NCI-H82 treated with DMSO at 0.1 percent for 48 hours (cell line): ENCODE measurements at regions not wholly inside any gene's neighbourhood (a gene's known extent, or its start where the extent isn't known, plus 50 kb on each side); places are given as distances from the start of the nearest gene placed in this dataset.

Source experiments
- DNase-seq: peaks from one replicate; lab custom pipeline; 2025; ENCODE audit not compliant: unreplicated experiment; lab: John Stamatoyannopoulos, UW

DNA sequence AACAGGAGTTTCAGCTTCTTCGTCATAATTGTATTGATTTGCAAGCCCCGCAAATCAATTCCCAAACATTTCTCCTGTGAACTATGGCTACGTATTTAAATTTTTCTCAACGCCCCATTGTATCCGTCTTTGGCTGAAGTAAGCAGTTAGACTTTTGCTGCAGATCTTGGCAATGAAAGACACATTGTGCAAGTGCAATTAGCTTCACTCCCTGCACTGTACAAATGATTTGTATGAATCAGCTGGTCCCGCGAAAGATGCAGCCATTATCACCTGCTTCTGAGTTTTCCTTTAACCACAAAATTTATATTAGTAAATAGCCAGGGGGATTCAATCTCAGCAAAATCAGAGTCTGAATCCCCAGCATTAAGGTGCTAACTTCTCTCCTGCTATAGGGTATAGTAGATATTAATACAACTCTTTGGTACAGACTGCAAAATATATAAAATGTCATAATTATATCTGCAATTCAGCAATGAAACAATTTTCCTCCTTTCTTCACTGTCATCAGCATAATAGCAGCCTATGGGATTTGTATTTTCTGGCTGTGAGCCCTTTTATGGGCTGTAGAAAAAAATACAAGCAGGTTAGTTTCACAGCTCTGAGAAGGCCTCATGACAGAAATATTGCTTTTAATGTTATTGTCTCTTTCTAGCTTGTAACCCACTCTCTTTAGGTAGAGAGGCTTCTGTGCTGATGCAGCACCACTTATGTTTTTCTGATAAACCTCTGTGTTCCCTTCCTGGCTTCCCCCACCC is 68.4 kb upstream of the SMARCA2 start:
- no peak for DNase-seq

DNA sequence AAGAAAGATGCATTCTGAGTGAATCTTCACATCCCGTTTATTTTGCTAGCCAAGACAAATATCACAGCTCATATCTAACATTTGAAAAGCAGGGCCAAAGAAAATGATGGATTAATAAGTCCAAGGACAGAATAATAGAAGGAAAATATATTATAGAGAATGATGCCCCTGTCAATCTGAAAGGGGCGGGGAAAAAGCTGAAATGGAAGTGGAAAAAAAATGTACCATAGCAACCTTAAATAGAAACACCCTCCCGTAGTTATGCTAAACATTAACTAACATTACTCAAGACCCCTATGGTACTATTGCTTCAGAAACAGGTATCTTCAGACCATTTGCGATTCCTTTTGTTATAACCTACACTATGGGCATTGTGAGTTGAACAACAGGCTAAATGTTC is 67.7 kb upstream of the SMARCA2 start:
- DNase-seq: no peak

DNA sequence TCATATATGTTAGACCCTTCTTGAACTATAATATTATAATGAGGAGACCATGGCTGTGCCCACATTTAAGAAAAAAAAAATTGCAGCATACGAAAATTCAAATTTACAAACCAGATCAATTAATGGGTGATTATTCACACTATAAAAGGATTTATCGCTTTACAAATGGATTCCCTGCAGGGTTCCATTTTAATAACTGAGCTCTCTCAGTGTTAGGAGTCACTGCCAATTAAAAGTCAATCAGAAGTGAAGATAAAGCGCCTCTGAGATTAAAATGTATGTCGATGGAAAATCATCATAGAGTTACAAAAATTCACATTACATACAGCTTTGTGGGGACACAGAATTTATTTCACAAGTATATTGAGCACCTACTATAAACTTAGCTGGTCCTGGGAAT is 66.6 kb upstream of the SMARCA2 start:
- no peak for DNase-seq

DNA sequence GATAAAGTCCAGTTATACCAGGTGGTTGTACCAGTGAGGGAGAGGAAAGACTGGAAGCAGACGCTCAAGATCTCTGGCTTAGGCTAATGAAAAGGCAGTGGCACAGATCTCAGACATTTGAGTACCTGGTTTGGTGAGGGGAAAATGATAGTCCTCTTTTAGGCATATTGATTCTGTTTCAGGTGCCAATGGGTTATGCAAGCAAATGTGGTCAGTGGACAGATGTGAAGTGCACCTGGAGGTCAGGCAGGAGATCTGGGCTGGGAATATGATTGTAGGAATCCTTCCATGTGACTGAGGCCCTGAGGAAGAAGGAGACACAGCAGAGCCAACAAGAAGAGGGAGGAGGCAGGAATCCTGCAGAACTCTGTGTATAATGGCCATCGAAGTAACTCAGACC is 63.7 kb upstream of the SMARCA2 start:
- DNase-seq: no peak

DNA sequence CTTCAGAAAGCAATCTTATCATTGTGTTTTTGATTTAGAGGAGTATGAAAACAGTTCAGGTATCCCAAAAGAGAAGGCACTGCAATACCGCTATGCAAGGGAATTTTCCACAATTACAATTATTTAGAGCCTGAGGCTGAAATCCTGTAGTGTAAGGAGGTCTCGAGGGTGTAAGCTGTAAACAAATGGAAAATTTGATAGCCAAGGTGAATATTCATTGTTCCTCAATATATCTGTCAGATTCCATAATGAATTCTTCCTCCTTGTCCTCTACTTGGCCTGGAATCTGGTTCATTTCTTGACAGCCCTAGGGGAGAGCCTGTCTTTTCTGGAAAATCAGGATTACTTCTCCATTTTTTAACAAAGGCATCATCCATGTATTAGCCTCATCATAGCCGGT is 63.1 kb upstream of the SMARCA2 start:
- no peak for DNase-seq

DNA sequence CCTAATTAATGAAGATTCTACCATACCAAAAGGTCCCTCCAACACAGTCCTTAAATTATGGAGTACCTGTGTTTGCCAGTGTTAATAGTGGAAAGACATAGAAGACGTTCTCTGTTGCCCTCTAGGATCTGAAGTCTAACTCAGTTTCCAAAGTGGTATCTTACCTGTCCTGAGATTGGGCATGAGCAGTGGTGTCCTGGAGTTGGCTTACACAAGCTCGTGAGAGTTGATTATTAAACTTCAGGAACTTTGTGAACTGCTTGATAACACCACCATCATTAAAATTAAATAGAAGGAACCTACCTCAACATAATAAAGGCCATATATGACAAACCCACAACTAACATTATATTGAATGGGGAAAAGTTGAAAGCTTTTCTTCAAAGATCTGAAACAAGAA is 60.9 kb upstream of the SMARCA2 start:
- DNase-seq: no peak

DNA sequence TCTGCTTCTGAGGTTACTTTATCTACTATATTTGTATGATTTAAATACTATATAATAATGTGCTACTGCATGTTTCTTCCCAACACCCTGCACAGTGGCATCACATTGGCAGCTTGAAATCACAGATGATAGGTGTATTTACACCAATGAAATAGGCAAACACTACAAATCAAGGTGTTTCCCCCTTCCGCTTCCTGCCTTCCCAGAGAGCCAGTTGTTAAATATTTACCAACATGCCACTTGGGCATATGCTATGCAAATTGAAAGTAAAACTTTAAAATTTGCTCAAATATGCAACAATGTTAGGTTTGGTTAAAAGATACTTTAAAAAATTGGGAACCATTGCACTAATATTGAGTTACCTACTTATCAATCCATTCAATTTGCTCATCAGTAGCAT is 58.2 kb upstream of the SMARCA2 start:
- no peak for DNase-seq

DNA sequence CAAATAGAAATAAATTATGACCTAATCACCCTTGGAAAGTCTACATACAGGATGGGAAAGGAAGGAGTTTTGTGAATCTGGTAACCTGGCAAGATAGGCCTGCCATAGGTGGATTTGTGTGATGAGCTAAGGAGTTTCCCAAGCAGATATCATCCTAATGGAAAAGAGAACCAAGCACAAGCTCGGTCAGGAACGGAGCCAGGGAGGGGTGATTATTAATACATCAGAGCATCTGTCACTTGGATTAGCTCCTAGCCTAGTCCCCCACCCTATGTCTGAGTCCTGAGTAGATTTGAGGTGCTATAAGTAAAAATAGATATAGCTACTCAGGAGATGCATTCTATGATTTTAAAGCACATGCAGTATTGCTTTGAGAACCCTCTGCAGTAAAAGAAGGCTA is 57.3 kb upstream of the SMARCA2 start:
- peak; percentile 18 for DNase-seq

DNA sequence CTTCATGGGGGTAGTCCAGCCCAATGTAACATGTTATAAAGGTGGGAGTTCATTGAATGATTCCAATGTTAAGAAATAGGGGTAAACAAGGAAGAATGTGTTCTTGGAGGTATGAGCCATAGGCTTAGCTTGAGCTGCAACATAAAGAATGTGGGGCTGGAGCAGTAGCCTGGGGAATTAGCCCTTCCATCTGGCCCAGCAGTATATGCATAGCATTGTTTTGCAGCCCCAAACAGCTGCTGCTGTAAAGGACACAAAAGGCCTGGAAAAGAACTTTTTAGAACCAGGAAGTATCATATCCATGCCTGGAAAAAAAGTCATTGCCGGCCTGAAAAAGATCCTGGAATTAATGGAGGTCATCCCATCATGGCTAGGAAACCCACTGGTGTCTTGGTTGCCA is 55.8 kb upstream of the SMARCA2 start:
- DNase-seq: no peak

DNA sequence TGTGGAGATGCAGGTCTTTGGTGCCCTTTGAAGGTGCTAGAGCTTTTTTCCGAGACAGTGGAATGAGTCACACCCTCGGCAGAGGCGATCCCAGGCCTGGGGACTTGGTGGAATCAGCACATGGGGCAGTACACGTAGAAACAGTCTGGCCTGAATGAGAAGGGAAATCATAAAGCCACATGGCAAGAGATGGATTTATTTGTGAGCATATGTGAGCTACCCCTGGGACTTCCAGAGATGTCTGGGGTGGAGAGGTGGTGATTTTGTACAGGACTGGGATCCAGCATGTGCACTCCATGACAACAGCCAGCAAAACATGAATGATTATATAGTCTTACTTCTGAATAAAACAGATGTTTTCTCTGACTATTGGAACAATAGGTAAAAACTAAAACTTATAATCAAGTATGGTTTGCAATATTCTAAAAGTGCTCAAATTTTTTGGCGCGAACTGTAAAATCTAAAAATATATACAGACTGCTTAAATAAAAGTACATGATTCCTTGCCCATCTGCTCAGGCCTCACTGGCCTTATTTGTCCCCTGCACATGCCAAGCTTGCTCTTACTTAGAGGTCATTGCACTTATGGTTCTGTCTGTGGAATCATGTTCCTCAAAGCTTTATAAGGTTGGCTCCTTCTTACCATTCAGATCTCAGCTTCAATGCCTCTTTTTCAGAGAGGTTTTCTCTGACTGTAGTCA is 54.7 kb upstream of the SMARCA2 start:
- no peak for DNase-seq

DNA sequence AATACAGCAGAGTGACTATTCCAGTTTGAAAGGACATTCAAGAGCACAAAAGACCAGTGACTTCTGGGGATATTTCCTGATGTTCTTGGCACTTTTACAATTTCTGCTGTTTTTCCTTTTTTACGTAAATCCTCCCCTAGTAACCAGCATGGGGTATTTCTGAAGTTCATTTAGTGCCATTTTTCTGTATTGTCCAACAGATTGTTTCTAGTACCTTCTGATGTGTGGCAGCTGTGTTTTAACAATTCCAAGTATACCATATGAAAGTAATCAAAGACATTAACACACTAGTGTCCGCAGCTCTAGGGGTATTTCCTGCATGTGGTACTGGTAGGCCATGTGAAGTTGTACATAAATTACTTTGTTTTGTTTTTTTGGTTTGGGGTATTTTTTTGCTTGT is 53.0 kb upstream of the SMARCA2 start:
- DNase-seq: no peak

DNA sequence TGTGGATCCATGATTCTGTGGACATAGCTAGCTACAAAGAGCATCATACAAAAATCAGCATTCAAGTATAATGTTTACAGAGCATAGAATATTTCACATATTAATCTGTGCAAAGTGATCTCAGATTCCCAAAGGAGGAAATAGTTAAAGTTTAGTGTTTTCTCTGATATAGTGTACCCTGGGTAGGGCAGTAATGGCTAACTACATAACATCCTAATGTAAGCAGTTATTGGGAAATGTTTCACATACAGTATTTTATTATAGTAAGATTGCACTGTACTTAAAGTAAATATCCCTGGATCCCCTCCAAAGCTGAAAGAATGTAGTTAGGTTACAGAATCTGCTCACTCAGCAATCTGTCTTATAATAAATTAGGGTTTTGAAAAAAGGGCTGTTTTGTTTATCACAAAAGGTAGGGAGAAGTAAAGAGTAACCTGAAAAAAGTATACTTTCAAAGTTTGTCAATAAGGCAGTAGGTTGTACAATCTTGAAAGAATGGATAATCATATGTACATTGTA is 52.5 kb upstream of the SMARCA2 start:
- no peak for DNase-seq

DNA sequence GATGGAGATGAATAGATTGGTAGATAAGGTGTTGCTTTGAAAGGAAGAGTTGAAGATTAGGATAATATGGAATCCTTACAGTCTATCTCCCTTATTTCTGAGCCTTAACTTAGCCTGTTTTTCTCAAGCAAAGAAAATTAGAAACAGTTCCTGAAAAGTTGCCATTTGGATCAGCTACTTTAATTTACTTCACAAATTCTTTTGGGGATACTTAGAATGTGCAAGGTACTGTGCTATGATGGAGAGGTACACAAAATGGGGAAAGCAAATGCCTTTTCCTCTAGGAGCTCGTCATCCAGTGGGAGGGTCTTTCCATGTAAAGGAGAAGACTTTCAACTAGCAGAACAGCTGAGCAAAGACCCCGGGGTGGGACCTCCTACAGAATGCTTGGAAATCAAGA is 51.1 kb upstream of the SMARCA2 start:
- no peak for DNase-seq
